HepG2 (cell line): ENCODE measurements at regions not wholly inside any gene's neighbourhood (a gene's known extent, or its start where the extent isn't known, plus 50 kb on each side); places are given as distances from the start of the nearest gene placed in this dataset.

Source experiments
- ATAC-seq: fragments of 200-7000 bp; cut with Tn5 transposase; 3 replicates; pipeline ENCODE4 v1.9.1; 2020; ENCODE audit warnings: mild to moderate bottlenecking, moderate library complexity
- BruUV-seq: library from RNA; stranded (reverse); fragments of 400-500 nt; replicated peaks from 2 replicates; lab custom pipeline; 2021; lab: Mats Ljungman, UMichigan
- CTCF ChIA-PET: fragments of 300-600 bp; formaldehyde crosslinking; extraction: SDS; loops from one replicate; lab custom pipeline; 2021; ENCODE audit warnings: low total read pairs, inconsistent platforms, low intra/inter-chr PET ratio; lab: Yijun Ruan, JAX
- POLR2A ChIA-PET: fragments of 350-600 bp; sonication (Branson Sonifier 250); formaldehyde crosslinking; loops from one replicate; lab custom pipeline; 2020; ENCODE audit warnings: antibody characterized with exemption, inconsistent platforms; lab: Yijun Ruan, JAX
- DNase-seq: peaks from one replicate; pipeline ENCODE4 v3.0.0-alpha.2; 2015; ENCODE audit warnings: low spot score
- FAIRE-seq: peaks from 3 replicates; lab custom pipeline; 2011; peaks lifted over from hg19 to GRCh38; lab: Jason Lieb, UNC
- H2AFZ ChIP-seq: one replicate; pipeline ENCODE4 v1.6.1; 2011; ENCODE audit warnings: low read length, inconsistent platforms
- H3K27ac ChIP-seq: fragments of 300-600 bp; 3 replicates; pipeline ENCODE4 v1.8.0; 2011; ENCODE audit warnings: mixed run types, mild to moderate bottlenecking, mixed read lengths, low read length, inconsistent platforms; ENCODE audit not compliant: insufficient read depth; ENCODE audit errors: extremely low read length
- H3K27me3 ChIP-seq, 2 experiments: fragments of 200-600 bp in 1 of 2; 2 replicates in 1 of 2; 3 replicates in 1 of 2; pipeline versions ENCODE4 v1.6.0 to v1.8.0; 2011; ENCODE audit warnings: low read length in 2 of 2, mild to moderate bottlenecking in 2 of 2, moderate library complexity in 2 of 2, inconsistent platforms in 1 of 2; ENCODE audit not compliant: insufficient read depth in 2 of 2, control insufficient read depth in 1 of 2
- H3K36me3 ChIP-seq, 2 experiments: fragments of 200-600 bp in 1 of 2; replicated peaks in 1 of 2; 2 replicates in 1 of 2; 3 replicates in 1 of 2; pipeline versions ENCODE4 v1.5.1 to v1.8.0; 2011; ENCODE audit warnings: low read length in 2 of 2, inconsistent platforms in 1 of 2; ENCODE audit not compliant: insufficient read depth in 2 of 2, control insufficient read depth in 1 of 2
- H3K4me1 ChIP-seq: 2 replicates; pipeline ENCODE4 v1.5.1; 2012; ENCODE audit warnings: low read length, inconsistent platforms; ENCODE audit not compliant: insufficient read depth
- H3K4me2 ChIP-seq: 2 replicates; pipeline ENCODE4 v1.6.0; 2011; ENCODE audit warnings: low read depth, low read length, inconsistent platforms
- H3K4me3 ChIP-seq, 3 experiments: fragments of 200-600 bp in 1 of 3; sonication (generic), shearing (Covaris generic) in 1 of 3; replicated peaks in 1 of 3; 2 replicates each; pipeline ENCODE4 v1.5.1; 2011 to 2016; ENCODE audit warnings: low read length in 3 of 3, inconsistent platforms in 2 of 3, low read depth in 2 of 3, mild to moderate bottlenecking in 2 of 3, control low read depth in 1 of 3, mixed read lengths in 1 of 3; ENCODE audit not compliant: insufficient read depth in 1 of 3
- H3K79me2 ChIP-seq: one replicate; pipeline ENCODE4 v1.6.1; 2011; ENCODE audit warnings: low read length, inconsistent platforms; ENCODE audit not compliant: insufficient read depth
- H3K9ac ChIP-seq: 2 replicates; pipeline ENCODE4 v1.6.0; 2011; ENCODE audit warnings: mild to moderate bottlenecking, low read depth, low read length, inconsistent platforms; ENCODE audit not compliant: insufficient read depth
- H3K9me3 ChIP-seq: 2 replicates; pipeline ENCODE4 v1.5.1; 2012; ENCODE audit warnings: mild to moderate bottlenecking, low read length
- H4K20me1 ChIP-seq: 2 replicates; pipeline ENCODE4 v1.6.0; 2011; ENCODE audit warnings: inconsistent platforms, mild to moderate bottlenecking, low read length, moderate library complexity; ENCODE audit not compliant: insufficient read depth
- FOXK1 ChIP-seq: sonication (generic); formaldehyde crosslinking; IDR thresholded peaks from 2 replicates; pipeline ENCODE4 v1.4.0; 2020; ENCODE audit warnings: low read depth, missing genetic modification reagents, borderline replicate concordance
- GFI1 ChIP-seq: sonication (generic); formaldehyde crosslinking; IDR thresholded peaks from 2 replicates; pipeline ENCODE4 v1.5.0; 2020; ENCODE audit warnings: missing genetic modification reagents, mild to moderate bottlenecking, borderline replicate concordance
- KLF12 ChIP-seq: sonication (generic); formaldehyde crosslinking; IDR thresholded peaks from 2 replicates; pipeline ENCODE4 v1.4.0; 2020; ENCODE audit warnings: missing genetic modification reagents, borderline replicate concordance
- ZKSCAN5 ChIP-seq: sonication (generic); formaldehyde crosslinking; IDR thresholded peaks from 2 replicates; pipeline ENCODE4 v1.5.1; 2020; ENCODE audit warnings: mild to moderate bottlenecking, missing genetic modification reagents
- ZNF337 ChIP-seq: sonication (generic); formaldehyde crosslinking; IDR thresholded peaks from 2 replicates; pipeline ENCODE4 v1.5.1; 2020; ENCODE audit warnings: missing genetic modification reagents, low read depth, mild to moderate bottlenecking, borderline replicate concordance
- ZNF362 ChIP-seq: sonication (generic); formaldehyde crosslinking; IDR thresholded peaks from 2 replicates; pipeline ENCODE4 v1.4.0; 2020; ENCODE audit warnings: missing genetic modification reagents, mild to moderate bottlenecking, borderline replicate concordance
- ZNF513 ChIP-seq: sonication (generic); formaldehyde crosslinking; conservative IDR thresholded peaks from 2 replicates; pipeline ENCODE4 v1.5.0; 2020; ENCODE audit warnings: missing genetic modification reagents
- ZNF574 ChIP-seq: sonication (generic); formaldehyde crosslinking; IDR thresholded peaks from 2 replicates; pipeline ENCODE4 v1.4.0; 2020; ENCODE audit warnings: missing genetic modification reagents
- ZNF577 ChIP-seq: sonication (generic); formaldehyde crosslinking; IDR thresholded peaks from 2 replicates; pipeline ENCODE4 v1.4.0; 2020; ENCODE audit warnings: mild to moderate bottlenecking, low read depth, missing genetic modification reagents, borderline replicate concordance
- ZNF687 ChIP-seq: sonication (generic); formaldehyde crosslinking; IDR thresholded peaks from 2 replicates; pipeline ENCODE4 v1.5.1; 2020; ENCODE audit warnings: mild to moderate bottlenecking, missing genetic modification reagents, moderate library complexity
- ZNF792 ChIP-seq: IDR thresholded peaks from 2 replicates; pipeline ENCODE4 v1.6.1; 2016
- ZNF850 ChIP-seq: sonication (generic); formaldehyde crosslinking; conservative IDR thresholded peaks from 2 replicates; pipeline ENCODE4 v1.9.0; 2021; ENCODE audit warnings: mild to moderate bottlenecking, missing genetic modification reagents
- WGBS: methylation state at CpG from one replicate; pipeline ENCODE4 v1.1.6; 2017; ENCODE audit warnings: low lambda C conversion rate; 5-methylcytosine and 5-hydroxymethylcytosine counted together
- in situ Hi-C: cut with HindIII; loops from 2 replicates; pipeline ENCODE4 v1.10.0; 2017; ENCODE audit warnings: low pct_unique_long_range_greater_than_20kb; ENCODE audit not compliant: extremely low pct_ligation_motif_present
- intact Hi-C: fragments of 100-400 bp; cut with micrococcal nuclease; formaldehyde crosslinking; loops from one replicate; pipeline ENCODE4 v1.10.0; 2022; ENCODE audit not compliant: unreplicated experiment

GRCh38 chr7:46153583-46153950 is 232.5 kb upstream of the IGFBP3 start (continued):
- TF ChIP-seq ZNF574 (CRISPR knock-in tag) (no peak), FOXK1 (no peak), ZNF513 (no peak), ZNF337 (CRISPR knock-in tag) (no peak), ZKSCAN5 (no peak)

- no TSS peak for BruUV-seq
- ChIA-PET CTCF (no interaction called here), POLR2A (interaction anchor here (1.1 kb wide), 1 partner anchor 178 kb away, joined by 3 read pairs; no protein-coding TSS in a partner anchor)
- H3K9me3 ChIP-seq = no peaks in the 10 kb centered on the region
- H3K27me3 ChIP-seq = no peaks in the 10 kb centered on the region
- no peak overlapping the region for H3K9ac ChIP-seq
- DNase-seq = no peak
- ATAC-seq = no peak
- H3K4me3 ChIP-seq = no peak overlapping the region
- H3K79me2 ChIP-seq = no peaks in the 10 kb centered on the region
- H3K36me3 ChIP-seq = no peaks in the 10 kb centered on the region
- in situ Hi-C loops (no loop called here), intact Hi-C loops (loop anchor here (5.0 to 10.0 kb wide), 2 partner anchors 200 to 1022 kb away; no protein-coding TSS in a partner anchor)
- H2AFZ ChIP-seq = no peak overlapping the region
- no peaks in the 10 kb centered on the region for H4K20me1 ChIP-seq
- FAIRE-seq = no peak
- no peak overlapping the region for H3K4me2 ChIP-seq
- H3K27ac ChIP-seq = no peak overlapping the region
- H3K4me1 ChIP-seq = peaks cover 69% of the 10 kb centered on the region
- TF ChIP-seq ZNF687 (CRISPR knock-in tag) (no peak), ZNF362 (CRISPR knock-in tag) (peak; percentile 37; the same call in 1 of the 2 replicates), ZNF792 (CRISPR knock-in tag) (no peak), ZNF577 (no peak), ZNF850 (no peak), GFI1 (CRISPR knock-in tag) (no peak), KLF12 (CRISPR knock-in tag) (no peak)
- WGBS = 72% methylated on average over 2 of the region's 2 CpGs
These were observed 231.6 kb upstream of the IGFBP3 start for GRCh38 chr7:46152696-46153095.
